ENCODE measurements at regions not wholly inside any gene's neighbourhood (a gene's known extent, or its start where the extent isn't known, plus 50 kb on each side); places are given as distances from the start of the nearest gene placed in this dataset.

DNA sequence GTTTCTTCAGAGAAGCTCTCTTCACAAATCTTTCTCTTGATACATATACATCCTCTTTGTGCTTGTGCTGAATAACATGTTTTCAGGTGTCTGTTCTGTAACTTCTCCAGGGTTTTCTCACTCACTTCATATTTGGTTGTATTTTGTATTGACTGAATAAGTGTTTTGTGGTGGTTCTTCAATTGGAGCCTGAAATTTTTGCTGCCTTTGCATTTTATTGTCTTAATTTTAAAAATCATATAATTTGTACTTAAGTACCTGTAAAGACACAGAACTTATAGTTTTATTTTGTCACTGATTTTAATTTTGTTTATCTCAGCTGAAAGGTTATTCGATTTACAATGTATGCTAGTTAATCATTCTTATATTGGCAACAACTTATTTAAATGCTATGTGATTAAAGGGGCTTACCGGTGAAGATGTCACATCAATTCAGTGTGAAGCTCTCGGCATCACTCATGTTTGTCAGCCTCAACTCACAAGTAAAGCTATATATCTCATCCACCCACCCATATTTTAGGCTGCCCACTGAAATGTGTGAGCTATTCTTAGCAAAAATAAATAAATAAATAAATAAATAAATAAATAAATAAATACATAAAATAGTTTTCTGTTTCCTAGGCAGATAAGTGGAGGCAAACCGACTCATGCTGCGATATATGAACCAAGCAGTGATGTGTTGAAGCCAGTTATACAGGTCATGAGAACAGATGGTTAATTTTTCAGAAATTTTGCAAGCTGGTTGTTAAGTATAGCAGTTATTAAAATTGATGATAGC is 76.4 kb upstream of the FSTL5 start:
- TF ChIP-seq, protein P1, sequence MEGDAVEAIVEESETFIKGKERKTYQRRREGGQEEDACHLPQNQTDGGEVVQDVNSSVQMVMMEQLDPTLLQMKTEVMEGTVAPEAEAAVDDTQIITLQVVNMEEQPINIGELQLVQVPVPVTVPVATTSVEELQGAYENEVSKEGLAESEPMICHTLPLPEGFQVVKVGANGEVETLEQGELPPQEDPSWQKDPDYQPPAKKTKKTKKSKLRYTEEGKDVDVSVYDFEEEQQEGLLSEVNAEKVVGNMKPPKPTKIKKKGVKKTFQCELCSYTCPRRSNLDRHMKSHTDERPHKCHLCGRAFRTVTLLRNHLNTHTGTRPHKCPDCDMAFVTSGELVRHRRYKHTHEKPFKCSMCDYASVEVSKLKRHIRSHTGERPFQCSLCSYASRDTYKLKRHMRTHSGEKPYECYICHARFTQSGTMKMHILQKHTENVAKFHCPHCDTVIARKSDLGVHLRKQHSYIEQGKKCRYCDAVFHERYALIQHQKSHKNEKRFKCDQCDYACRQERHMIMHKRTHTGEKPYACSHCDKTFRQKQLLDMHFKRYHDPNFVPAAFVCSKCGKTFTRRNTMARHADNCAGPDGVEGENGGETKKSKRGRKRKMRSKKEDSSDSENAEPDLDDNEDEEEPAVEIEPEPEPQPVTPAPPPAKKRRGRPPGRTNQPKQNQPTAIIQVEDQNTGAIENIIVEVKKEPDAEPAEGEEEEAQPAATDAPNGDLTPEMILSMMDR (IDR thresholded peaks at IDR 0.05; ENCODE audit: insufficient read depth, low read length, poor library complexity, severe bottlenecking) = no peak
- no peak for TF ChIP-seq EZH2phosphoT487 (conservative IDR thresholded peaks at IDR 0.05; ENCODE audit: low read length)

Data from SU-DHL-6 (cell line).